22Rv1 (cell line): ENCODE measurements at regions not wholly inside any gene's neighbourhood (a gene's known extent, or its start where the extent isn't known, plus 50 kb on each side); places are given as distances from the start of the nearest gene placed in this dataset.

ENCODE experiments used
- CTCF ChIP-seq: fragments of 450-650 bp; IDR thresholded peaks from 2 replicates; pipeline ENCODE4 v1.5.1; 2017; ENCODE audit warnings: mild to moderate bottlenecking
- ZFX ChIP-seq: fragments of 450-650 bp; IDR thresholded peaks from 2 replicates; pipeline ENCODE4 v1.6.1; 2017; ENCODE audit warnings: antibody characterized with exemption, borderline replicate concordance

DNA sequence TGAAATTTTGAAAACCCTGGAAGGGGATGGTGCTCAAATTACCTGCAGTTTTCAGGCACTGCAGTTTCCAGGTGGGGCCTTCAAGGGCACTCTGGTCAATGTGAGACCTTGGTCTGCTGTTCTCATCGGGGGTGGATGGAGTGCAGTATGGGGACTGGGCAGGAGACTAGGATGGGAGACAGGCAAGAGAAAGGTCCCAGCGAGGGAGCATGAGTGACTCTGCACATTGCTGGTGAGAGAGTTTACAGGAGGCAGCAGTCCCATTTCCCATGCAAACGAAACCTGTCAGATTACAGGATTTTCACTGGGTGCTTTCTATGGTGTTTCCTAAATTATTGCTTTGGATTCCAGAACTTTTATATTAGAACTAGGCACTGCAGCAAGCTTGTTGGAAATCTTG is 73.5 kb upstream of the DTNBP1 start:
- TF ChIP-seq CTCF: no peak
- no peak for TF ChIP-seq ZFX
